Fibroblast of skin of left biceps (primary cell): ENCODE measurements at regions not wholly inside any gene's neighbourhood (a gene's known extent, or its start where the extent isn't known, plus 50 kb on each side); places are given as distances from the start of the nearest gene placed in this dataset.
"Not testable (repeated sequence)": the region's sequence is repeated elsewhere in the genome, so short reads cannot be mapped to it uniquely, and the experiment has no call there.

Experiments
- DNase-seq, 2 experiments: peaks; one replicate each; pipeline ENCODE4 v3.0.0-alpha.2; 2013; ENCODE audit warnings: low read depth in 2 of 2

DNA sequence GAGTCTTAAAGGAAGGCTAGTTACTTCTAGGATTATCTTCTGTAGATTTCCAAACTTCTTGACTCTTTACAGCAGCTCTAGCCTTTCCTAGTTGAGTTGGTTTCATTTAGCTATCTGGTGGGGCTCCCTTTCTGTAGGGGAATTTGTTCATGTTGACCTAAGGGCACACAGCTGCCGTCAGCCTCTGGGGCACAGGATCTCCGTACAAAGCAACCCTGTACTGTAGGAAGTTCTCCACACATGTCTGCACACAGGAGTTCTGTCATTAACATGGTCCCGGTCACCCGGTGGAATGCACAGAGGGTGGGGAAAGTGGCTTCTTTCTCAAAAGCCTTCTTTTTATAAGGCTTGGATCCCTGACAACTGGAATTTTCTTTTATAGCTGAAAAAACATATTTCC, 88.7 kb upstream of the TNIK start:
- DNase-seq = no peak

DNA sequence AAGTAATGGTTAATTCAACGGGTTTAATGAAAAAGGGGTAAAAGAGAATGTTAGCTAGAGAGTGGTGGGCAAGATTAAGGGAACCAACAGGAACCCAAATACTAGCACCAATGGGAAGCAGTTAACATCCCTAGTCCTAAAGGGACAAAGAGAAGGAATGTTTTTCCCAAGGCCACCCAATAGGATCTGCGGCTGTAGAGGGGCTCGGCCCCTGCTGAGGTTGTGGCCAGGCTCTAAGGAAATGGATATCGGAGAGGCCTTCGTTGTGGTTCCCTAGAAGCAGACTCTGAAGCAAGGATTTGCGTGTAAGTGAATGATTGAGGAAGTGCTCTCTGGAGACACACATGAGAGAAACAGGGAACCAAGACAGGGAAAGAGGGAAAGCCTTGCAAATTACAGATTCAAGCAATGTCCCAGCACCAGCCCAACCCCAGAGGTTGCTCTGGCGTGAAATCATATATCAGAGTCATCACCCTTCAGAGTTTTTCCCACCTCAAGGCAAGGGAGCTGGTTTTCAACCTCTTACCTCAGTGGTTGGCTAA, 83.6 kb upstream of the TNIK start:
- DNase-seq = no peak

DNA sequence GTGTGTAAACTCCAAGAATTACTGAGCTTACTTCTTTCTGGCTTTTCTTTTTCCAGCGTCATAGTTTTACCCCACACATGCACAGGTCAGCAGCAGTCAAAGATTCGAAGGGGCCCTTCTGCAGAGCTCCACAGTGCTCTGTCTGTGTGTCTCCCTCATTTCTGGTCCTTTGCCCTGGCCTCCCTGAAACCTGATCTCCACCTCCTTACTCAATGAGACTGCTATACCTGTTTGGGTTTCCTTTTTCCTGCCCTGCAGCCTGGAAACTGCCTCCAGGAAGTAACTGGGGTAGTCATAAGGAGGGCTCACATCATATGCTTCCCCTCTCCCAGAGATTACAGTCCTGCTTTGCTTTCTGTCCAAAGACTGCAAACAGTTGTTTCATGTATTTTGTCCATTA, 82.8 kb upstream of the TNIK start:
- no peak for DNase-seq

DNA sequence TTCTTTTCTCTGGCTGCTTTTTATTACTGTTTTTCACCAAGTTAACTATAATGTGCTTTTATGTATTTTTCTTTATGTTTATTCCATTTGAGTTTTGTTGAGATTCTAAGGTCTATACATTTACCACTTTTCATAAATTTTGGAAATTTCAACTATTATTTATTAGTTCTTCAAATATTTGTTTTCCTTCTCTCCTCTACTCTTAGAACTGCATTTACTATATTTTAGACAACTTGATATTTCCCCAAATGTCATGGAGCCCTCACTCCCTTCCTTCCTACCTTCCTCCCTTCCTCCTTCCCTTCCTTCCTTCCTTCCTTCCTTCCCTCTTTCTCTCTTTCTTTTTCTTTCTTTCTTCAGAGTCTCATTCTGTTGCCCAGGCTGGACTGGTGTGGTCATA, 81.4 kb upstream of the TNIK start:
- no peak for DNase-seq

GRCh38 chr3:171541181-171541580, 81.0 kb upstream of the TNIK start:
- DNase-seq = no peak

GRCh38 chr3:171535799-171536198, 75.6 kb upstream of the TNIK start:
- DNase-seq = no peak

- no peak for DNase-seq
Observed at GRCh38 chr3:171535133-171535532, 74.9 kb upstream of the TNIK start.

DNA sequence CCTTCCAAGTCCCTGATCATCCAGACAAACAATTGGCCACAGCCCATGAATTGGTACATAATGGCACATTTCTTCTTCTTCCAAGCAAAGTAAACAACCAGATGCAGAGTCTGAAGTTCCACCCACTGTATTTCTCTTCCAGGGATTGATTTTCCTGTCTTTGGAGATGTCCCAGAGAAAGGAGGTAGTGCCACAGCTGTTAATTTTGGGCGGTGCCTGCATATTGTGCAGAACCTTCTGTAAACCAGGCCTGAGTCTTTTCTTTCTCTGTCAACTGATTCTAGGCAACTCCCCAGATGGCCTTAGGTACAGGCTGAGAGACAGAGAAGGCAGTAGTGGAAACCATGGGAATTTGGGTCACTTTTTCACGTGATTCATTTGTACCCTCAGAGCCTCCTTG, 73.5 kb upstream of the TNIK start:
- no peak for DNase-seq

DNA sequence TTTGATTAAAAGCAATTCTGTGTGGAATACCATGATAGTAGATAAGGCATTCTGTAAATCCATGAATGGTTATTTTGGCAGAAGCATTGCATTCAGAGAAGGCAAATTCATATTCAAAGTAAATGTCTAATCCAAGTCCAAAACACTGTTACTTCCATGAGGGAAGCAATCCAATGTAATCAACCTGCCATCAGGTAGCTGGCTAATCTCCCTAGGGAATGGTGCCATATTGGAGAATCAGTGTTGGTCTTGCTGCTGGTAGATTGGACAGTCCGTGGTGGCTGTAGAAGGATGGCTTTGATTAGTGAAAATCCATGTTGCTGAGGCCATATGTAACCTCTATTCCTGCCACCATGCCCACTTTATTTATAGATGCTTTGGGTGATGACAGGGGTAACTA, 72.1 kb upstream of the TNIK start:
- DNase-seq = no peak

DNA sequence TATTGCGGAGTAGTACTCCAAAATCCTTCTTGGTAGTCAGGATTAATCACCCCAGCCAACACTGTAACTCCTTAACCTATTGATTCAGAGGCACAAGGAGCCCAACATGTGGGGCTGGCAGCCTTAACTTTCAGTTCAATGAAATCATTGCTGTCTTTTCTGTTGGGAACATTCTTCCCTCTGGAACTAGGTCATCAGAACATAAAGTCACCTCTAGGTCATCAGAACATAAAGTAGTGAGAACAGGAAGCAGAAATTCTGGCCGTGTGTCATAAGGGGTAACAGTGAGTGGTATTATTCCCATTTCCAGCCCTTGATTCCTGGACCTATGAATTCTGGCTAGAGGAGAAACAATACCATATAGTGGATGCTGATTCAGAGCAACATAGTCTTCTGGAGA, 71.5 kb upstream of the TNIK start:
- no peak for DNase-seq

GRCh38 chr3:171528102-171528501, 67.9 kb upstream of the TNIK start:
- DNase-seq = no peak

GRCh38 chr3:171526869-171527268, 66.7 kb upstream of the TNIK start:
- peak; percentile 79 to 82 for DNase-seq

GRCh38 chr3:171526146-171526545, 65.9 kb upstream of the TNIK start:
- DNase-seq = peak in 1 of 2 experiments; percentile 23

- DNase-seq = no peak
Observed at GRCh38 chr3:171525437-171525836, 65.2 kb upstream of the TNIK start.

- DNase-seq = no peak
Observed at GRCh38 chr3:171524921-171525310, 64.7 kb upstream of the TNIK start.

- DNase-seq = no peak
Observed at GRCh38 chr3:171522651-171523050, 62.4 kb upstream of the TNIK start.

DNA sequence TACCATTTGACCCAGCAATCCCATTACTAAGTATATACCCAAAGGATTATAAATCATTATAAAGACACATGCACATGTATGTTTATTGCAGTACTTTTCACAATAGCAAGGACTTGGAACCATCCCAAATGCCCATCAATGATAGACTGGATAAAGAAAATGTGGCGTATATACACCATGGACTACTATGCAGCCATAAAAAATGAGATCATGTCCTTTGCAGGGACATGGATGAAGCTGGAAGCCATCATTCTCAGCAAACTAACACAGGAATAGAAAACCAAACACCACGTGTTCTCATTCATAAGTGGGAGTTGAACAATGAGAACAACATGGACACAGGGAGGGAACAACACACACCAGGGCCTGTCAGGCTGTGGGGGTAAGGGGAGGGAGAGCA, 59.2 kb upstream of the TNIK start:
- DNase-seq = not testable (repeated sequence)

GRCh38 chr3:171516765-171517164, 56.6 kb upstream of the TNIK start:
- no peak for DNase-seq

DNA sequence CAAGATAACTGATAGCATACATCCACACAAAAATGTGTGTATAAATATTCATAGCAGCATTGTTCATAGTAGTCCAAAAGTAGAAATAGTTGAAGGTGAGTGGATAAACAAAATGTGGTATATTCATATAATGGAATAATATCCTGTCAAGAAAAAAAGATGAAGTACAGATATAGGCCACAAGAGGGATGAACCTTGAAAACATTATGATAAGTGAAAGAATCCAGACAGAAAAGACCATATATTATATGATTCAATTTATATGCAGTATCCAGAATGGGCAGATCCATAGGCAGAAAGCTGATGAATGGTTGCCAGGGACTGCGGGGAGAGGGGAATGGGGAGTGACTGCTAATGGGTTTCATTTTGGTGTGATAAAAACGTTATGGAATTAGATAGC, 54.3 kb upstream of the TNIK start:
- no peak for DNase-seq

GRCh38 chr3:171511450-171511849, 51.2 kb upstream of the TNIK start:
- DNase-seq = no peak
